ENCODE measurements at regions not wholly inside any gene's neighbourhood (a gene's known extent, or its start where the extent isn't known, plus 50 kb on each side); places are given as distances from the start of the nearest gene placed in this dataset.

GRCh38 chr18:40494603-40495002, 1460.4 kb upstream of the PIK3C3 start:
- intact Hi-C loops (cut with micrococcal nuclease), result no loop called here
- CTCF ChIA-PET, result no interaction called here
- H3K79me2 ChIP-seq (ENCODE audit: control insufficient read depth, insufficient read depth, low read length), result no peaks in the 10 kb centered on the region
- H3K4me3 ChIP-seq (replicated peaks in 1 of 3; ENCODE audit: insufficient read depth in 1 of 3, low read depth in 1 of 3, low read length in 3 of 3), result no peak overlapping the region
- no peaks in the 10 kb centered on the region for H4K20me1 ChIP-seq (replicated peaks; ENCODE audit: control insufficient read depth, extremely low read depth, insufficient read depth, low read length)
- no peak overlapping the region for H3K27ac ChIP-seq (ENCODE audit: insufficient read depth, low read depth, low read length)
- H3K27me3 ChIP-seq (ENCODE audit: control insufficient read depth in 2 of 2, insufficient read depth in 2 of 2, low read length in 2 of 2), result no peaks in the 10 kb centered on the region
- no peak overlapping the region for H3K9ac ChIP-seq (replicated peaks; ENCODE audit: extremely low read depth, insufficient read depth, low read length)
- H3K4me1 ChIP-seq (ENCODE audit: control insufficient read depth, extremely low read depth, insufficient read depth, low read length), result no peaks in the 10 kb centered on the region
- no peak overlapping the region for H3K4me2 ChIP-seq (ENCODE audit: insufficient read depth, low read length)
- no peak overlapping the region for H2AFZ ChIP-seq (ENCODE audit: low read depth, low read length)
- H3K9me1 ChIP-seq (replicated peaks; ENCODE audit: control insufficient read depth, extremely low read depth, insufficient read depth, low read length), result no peaks in the 10 kb centered on the region
- dilution Hi-C loops (cut with MboI; ENCODE audit: extremely low pct_ligation_motif_present, low sequenced_read_pairs), result no loop called here
- H3K36me3 ChIP-seq (ENCODE audit: control insufficient read depth in 2 of 2, extremely low read depth in 1 of 2, insufficient read depth in 2 of 2, low read length in 2 of 2), result no peaks in the 10 kb centered on the region
- no TSS peak for BruUV-seq (replicated peaks)
- POLR2A ChIA-PET, result no interaction called here
- DNase-seq (ENCODE audit: low read depth, low spot score) (no peak), FAIRE-seq (no peak)
- no peaks in the 10 kb centered on the region for H3K9me3 ChIP-seq (replicated peaks; ENCODE audit: control insufficient read depth, insufficient read depth, low read length)
- TF ChIP-seq JUN (IDR thresholded peaks at IDR 0.05; ENCODE audit: borderline replicate concordance, insufficient read depth, insufficient read length, low read depth), result no peak
- TF ChIP-seq GATA2 (IDR thresholded peaks at IDR 0.05; ENCODE audit: insufficient read depth, insufficient read length, low read depth, low read length), result no peak
- TF ChIP-seq FOS (IDR thresholded peaks at IDR 0.05; ENCODE audit: borderline replicate concordance, insufficient read depth, low read length), result no peak

- no TSS peak for BruUV-seq (replicated peaks)
- CTCF ChIA-PET, result no interaction called here
- POLR2A ChIA-PET, result no interaction called here
Measured at GRCh38 chr18:40493316-40493715, 1461.7 kb upstream of the PIK3C3 start.

More at GRCh38 chr18:40493316-40493715, 1461.7 kb upstream of the PIK3C3 start:
- Histone ChIP-seq H2AFZ (ENCODE audit: low read depth, low read length) (no peak overlapping the region), H3K9ac (replicated peaks; ENCODE audit: extremely low read depth, insufficient read depth, low read length) (no peak overlapping the region), H4K20me1 (replicated peaks; ENCODE audit: control insufficient read depth, extremely low read depth, insufficient read depth, low read length) (no peaks in the 10 kb centered on the region), H3K27me3 (ENCODE audit: control insufficient read depth in 2 of 2, insufficient read depth in 2 of 2, low read length in 2 of 2) (no peaks in the 10 kb centered on the region), H3K4me3 (replicated peaks in 1 of 3; ENCODE audit: insufficient read depth in 1 of 3, low read depth in 1 of 3, low read length in 3 of 3) (no peak overlapping the region), H3K9me1 (replicated peaks; ENCODE audit: control insufficient read depth, extremely low read depth, insufficient read depth, low read length) (no peaks in the 10 kb centered on the region), H3K36me3 (ENCODE audit: control insufficient read depth in 2 of 2, extremely low read depth in 1 of 2, insufficient read depth in 2 of 2, low read length in 2 of 2) (no peaks in the 10 kb centered on the region), H3K4me2 (ENCODE audit: insufficient read depth, low read length) (no peak overlapping the region), H3K4me1 (ENCODE audit: control insufficient read depth, extremely low read depth, insufficient read depth, low read length) (no peaks in the 10 kb centered on the region), H3K27ac (ENCODE audit: insufficient read depth, low read depth, low read length) (no peak overlapping the region), H3K9me3 (replicated peaks; ENCODE audit: control insufficient read depth, insufficient read depth, low read length) (no peaks in the 10 kb centered on the region), H3K79me2 (ENCODE audit: control insufficient read depth, insufficient read depth, low read length) (no peaks in the 10 kb centered on the region)
- DNase-seq (ENCODE audit: low read depth, low spot score) (no peak), FAIRE-seq (no peak)
- intact Hi-C loops (cut with micrococcal nuclease) (no loop called here), dilution Hi-C loops (cut with MboI; ENCODE audit: extremely low pct_ligation_motif_present, low sequenced_read_pairs) (no loop called here)
- TF ChIP-seq POLR2AphosphoS5 (IDR thresholded peaks at IDR 0.05; ENCODE audit: insufficient read depth, low read depth, low read length), result no peak
- no peak for TF ChIP-seq JUN (IDR thresholded peaks at IDR 0.05; ENCODE audit: borderline replicate concordance, insufficient read depth, insufficient read length, low read depth)
- no peak for TF ChIP-seq EZH2 (IDR thresholded peaks at IDR 0.05; ENCODE audit: borderline replicate concordance, low read depth, low read length, severe bottlenecking)
- TF ChIP-seq MYC (IDR thresholded peaks at IDR 0.05; ENCODE audit: low read depth, low read length), result no peak
- no peak for TF ChIP-seq MAX (IDR thresholded peaks at IDR 0.05; ENCODE audit: insufficient read depth, insufficient read length)
- TF ChIP-seq, protein P1, sequence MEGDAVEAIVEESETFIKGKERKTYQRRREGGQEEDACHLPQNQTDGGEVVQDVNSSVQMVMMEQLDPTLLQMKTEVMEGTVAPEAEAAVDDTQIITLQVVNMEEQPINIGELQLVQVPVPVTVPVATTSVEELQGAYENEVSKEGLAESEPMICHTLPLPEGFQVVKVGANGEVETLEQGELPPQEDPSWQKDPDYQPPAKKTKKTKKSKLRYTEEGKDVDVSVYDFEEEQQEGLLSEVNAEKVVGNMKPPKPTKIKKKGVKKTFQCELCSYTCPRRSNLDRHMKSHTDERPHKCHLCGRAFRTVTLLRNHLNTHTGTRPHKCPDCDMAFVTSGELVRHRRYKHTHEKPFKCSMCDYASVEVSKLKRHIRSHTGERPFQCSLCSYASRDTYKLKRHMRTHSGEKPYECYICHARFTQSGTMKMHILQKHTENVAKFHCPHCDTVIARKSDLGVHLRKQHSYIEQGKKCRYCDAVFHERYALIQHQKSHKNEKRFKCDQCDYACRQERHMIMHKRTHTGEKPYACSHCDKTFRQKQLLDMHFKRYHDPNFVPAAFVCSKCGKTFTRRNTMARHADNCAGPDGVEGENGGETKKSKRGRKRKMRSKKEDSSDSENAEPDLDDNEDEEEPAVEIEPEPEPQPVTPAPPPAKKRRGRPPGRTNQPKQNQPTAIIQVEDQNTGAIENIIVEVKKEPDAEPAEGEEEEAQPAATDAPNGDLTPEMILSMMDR (IDR thresholded peaks at IDR 0.05; ENCODE audit: extremely low read depth in 1 of 2, insufficient read depth in 1 of 2, low read depth in 1 of 2, low read length in 2 of 2), result no peak
- TF ChIP-seq POLR2A (IDR thresholded peaks at IDR 0.05; ENCODE audit: low read depth, low read length), result no peak
- no peak for TF ChIP-seq GATA2 (IDR thresholded peaks at IDR 0.05; ENCODE audit: insufficient read depth, insufficient read length, low read depth, low read length)
- TF ChIP-seq FOS (IDR thresholded peaks at IDR 0.05; ENCODE audit: borderline replicate concordance, insufficient read depth, low read length), result no peak

Data from endothelial cell of umbilical vein (primary cell).